Epithelial cell of proximal tubule (primary cell): ENCODE measurements at regions not wholly inside any gene's neighbourhood (a gene's known extent, or its start where the extent isn't known, plus 50 kb on each side); places are given as distances from the start of the nearest gene placed in this dataset.
"Not testable (repeated sequence)": the region's sequence is repeated elsewhere in the genome, so short reads cannot be mapped to it uniquely, and the experiment has no call there.

ENCODE experiments used
- DNase-seq: peaks from one replicate; pipeline ENCODE4 v3.0.0-alpha.2; 2011; ENCODE audit warnings: low read depth
- H3K4me3 ChIP-seq: 2 replicates; pipeline ENCODE4 v1.5.1; 2011; ENCODE audit warnings: low read depth, mild to moderate bottlenecking, low read length
- CTCF ChIP-seq: conservative IDR thresholded peaks from 2 replicates; pipeline ENCODE4 v1.5.1; 2012; ENCODE audit warnings: low read depth, mild to moderate bottlenecking, low read length

- no peak for TF ChIP-seq CTCF
- no peak for DNase-seq
- H3K4me3 ChIP-seq: no peak overlapping the region
These were observed 350.3 kb downstream of the SHANK2 start for GRCh38 chr11:70901951-70902521.

GRCh38 chr11:70903229-70903628 lies 349.1 kb downstream of the SHANK2 start:
- not testable (repeated sequence) for H3K4me3 ChIP-seq, DNase-seq

GRCh38 chr11:70906101-70906500 lies 346.3 kb downstream of the SHANK2 start:
- no peak overlapping the region for H3K4me3 ChIP-seq
- no peak for DNase-seq
- no peak for TF ChIP-seq CTCF

GRCh38 chr11:70908223-70908622 lies 344.2 kb downstream of the SHANK2 start:
- TF ChIP-seq CTCF: no peak
- no peak for DNase-seq
- H3K4me3 ChIP-seq: no peak overlapping the region

GRCh38 chr11:70910835-70911234 lies 341.5 kb downstream of the SHANK2 start:
- no peak for TF ChIP-seq CTCF
- DNase-seq: no peak
- H3K4me3 ChIP-seq: no peak overlapping the region

- H3K4me3 ChIP-seq: no peak overlapping the region
- TF ChIP-seq CTCF: no peak
- no peak for DNase-seq
These were observed 340.0 kb downstream of the SHANK2 start for GRCh38 chr11:70912226-70912840.

- TF ChIP-seq CTCF: no peak
- H3K4me3 ChIP-seq: no peak overlapping the region
- DNase-seq: no peak
These were observed 338.6 kb downstream of the SHANK2 start for GRCh38 chr11:70913715-70914231.
